Left lung (tissue), 4 donors: ENCODE measurements at regions not wholly inside any gene's neighbourhood (a gene's known extent, or its start where the extent isn't known, plus 50 kb on each side); places are given as distances from the start of the nearest gene placed in this dataset.
A peak's percentile ranks its signal among the peaks of the same experiment; 100 is the strongest.

Experiments
- ATAC-seq: fragments of 200-7000 bp; cut with Tn5 transposase; one replicate; pipeline ENCODE4 v1.9.1; 2020; ENCODE audit warnings: moderate library complexity
- DNase-seq, 4 donors: peaks; one replicate each; pipeline ENCODE4 v3.0.0-alpha.2; 2013 to 2020
- H3K27ac ChIP-seq, 2 donors: fragments of 200-600 bp; sonication (generic) in 1 of 2; one replicate each; pipeline versions ENCODE4 v1.5.0 to v1.8.0; 2020 to 2021
- H3K27me3 ChIP-seq, 2 donors: fragments of 200-600 bp; sonication (generic) in 1 of 2; one replicate each; pipeline versions ENCODE4 v1.5.0 to v1.8.0; 2020 to 2021
- H3K36me3 ChIP-seq, 2 donors: fragments of 200-600 bp; sonication (generic) in 1 of 2; one replicate each; pipeline versions ENCODE4 v1.5.0 to v1.8.0; 2020 to 2021
- H3K4me1 ChIP-seq, 2 donors: fragments of 200-600 bp; one replicate each; pipeline ENCODE4 v1.8.0; 2021
- H3K4me3 ChIP-seq, 2 donors: fragments of 200-600 bp; sonication (generic) in 1 of 2; one replicate each; pipeline versions ENCODE4 v1.5.0 to v1.8.0; 2020 to 2021; ENCODE audit warnings: mild to moderate bottlenecking in 1 of 2
- H3K9me3 ChIP-seq, 2 donors: fragments of 200-600 bp; sonication (generic) in 1 of 2; one replicate each; pipeline versions ENCODE4 v1.5.0 to v1.8.0; 2020 to 2021
- intact Hi-C, 2 donors: fragments of 100-400 bp; cut with DNase I; formaldehyde crosslinking; loops; one replicate each; pipeline versions ENCODE4 v1.11.2 to v1.14.2; 2022
- TF ChIP-seq, protein P1 (sequence below), 2 donors: fragments of 200-600 bp; sonication (generic) in 1 of 2; IDR thresholded peaks; one replicate each; pipeline versions ENCODE4 v1.5.0 to v1.8.0; 2021; ENCODE audit warnings: antibody characterized with exemption in 2 of 2
- donor health status: DM: no; HTN: yes; CAD: no.
- donor health status: DM: no; HTN: no; CAD: no.

GRCh38 chr20:56158489-56158888 lies 90.0 kb upstream of the MC3R start:
- Histone ChIP-seq H3K4me3 (no peak overlapping the region), H3K27me3 (peaks cover 0 to 7% of the 10 kb centered on the region in 2 donors), H3K9me3 (no peaks in the 10 kb centered on the region), H3K4me1 (no peaks in the 10 kb centered on the region), H3K27ac (no peak overlapping the region), H3K36me3 (no peaks in the 10 kb centered on the region)
- TF ChIP-seq, protein P1, sequence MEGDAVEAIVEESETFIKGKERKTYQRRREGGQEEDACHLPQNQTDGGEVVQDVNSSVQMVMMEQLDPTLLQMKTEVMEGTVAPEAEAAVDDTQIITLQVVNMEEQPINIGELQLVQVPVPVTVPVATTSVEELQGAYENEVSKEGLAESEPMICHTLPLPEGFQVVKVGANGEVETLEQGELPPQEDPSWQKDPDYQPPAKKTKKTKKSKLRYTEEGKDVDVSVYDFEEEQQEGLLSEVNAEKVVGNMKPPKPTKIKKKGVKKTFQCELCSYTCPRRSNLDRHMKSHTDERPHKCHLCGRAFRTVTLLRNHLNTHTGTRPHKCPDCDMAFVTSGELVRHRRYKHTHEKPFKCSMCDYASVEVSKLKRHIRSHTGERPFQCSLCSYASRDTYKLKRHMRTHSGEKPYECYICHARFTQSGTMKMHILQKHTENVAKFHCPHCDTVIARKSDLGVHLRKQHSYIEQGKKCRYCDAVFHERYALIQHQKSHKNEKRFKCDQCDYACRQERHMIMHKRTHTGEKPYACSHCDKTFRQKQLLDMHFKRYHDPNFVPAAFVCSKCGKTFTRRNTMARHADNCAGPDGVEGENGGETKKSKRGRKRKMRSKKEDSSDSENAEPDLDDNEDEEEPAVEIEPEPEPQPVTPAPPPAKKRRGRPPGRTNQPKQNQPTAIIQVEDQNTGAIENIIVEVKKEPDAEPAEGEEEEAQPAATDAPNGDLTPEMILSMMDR (IDR thresholded peaks at IDR 0.05), result no peak
- intact Hi-C loops, result no loop called here
- ATAC-seq (no peak), DNase-seq (no peak)

DNA sequence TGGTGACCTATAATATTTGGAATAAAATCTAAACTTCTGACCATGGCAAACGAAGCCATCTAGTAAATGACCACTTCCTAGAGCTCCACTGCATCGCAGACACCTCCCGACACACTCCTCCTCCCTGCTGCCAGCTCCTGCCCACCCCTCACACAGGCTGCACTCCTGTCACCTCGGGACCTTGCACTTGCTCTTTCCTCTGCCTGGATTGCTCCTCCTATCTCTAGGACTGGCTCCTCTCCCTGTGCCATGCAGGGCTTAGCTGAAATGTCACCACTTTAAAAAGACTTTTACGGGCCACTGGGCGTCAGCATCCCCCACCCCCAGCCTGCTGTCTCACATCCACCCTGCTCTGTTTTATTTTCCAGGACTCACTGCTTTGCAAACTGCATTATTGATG lies 87.6 kb upstream of the MC3R start:
- H3K36me3 ChIP-seq, result no peaks in the 10 kb centered on the region
- no peak overlapping the region for H3K4me3 ChIP-seq
- TF ChIP-seq, protein P1 (IDR thresholded peaks at IDR 0.05), result no peak
- H3K27ac ChIP-seq, result no peak overlapping the region
- peaks cover 0 to 7% of the 10 kb centered on the region in 2 donors for H3K27me3 ChIP-seq
- H3K9me3 ChIP-seq, result no peaks in the 10 kb centered on the region
- H3K4me1 ChIP-seq, result no peaks in the 10 kb centered on the region
- intact Hi-C loops, result no loop called here
- ATAC-seq (no peak), DNase-seq (no peak)

- H3K4me1 ChIP-seq, result no peaks in the 10 kb centered on the region
- no peaks in the 10 kb centered on the region for H3K9me3 ChIP-seq
- intact Hi-C loops, result no loop called here
- H3K27me3 ChIP-seq, result peaks cover 0 to 10% of the 10 kb centered on the region in 2 donors
- DNase-seq (no peak), ATAC-seq (no peak)
- no peaks in the 10 kb centered on the region for H3K36me3 ChIP-seq
- H3K27ac ChIP-seq, result no peak overlapping the region
- H3K4me3 ChIP-seq, result no peak overlapping the region
- TF ChIP-seq, protein P1 (IDR thresholded peaks at IDR 0.05), result no peak
Observed at GRCh38 chr20:56163806-56164205, 84.7 kb upstream of the MC3R start.

GRCh38 chr20:56166781-56167465 lies 81.6 kb upstream of the MC3R start:
- Histone ChIP-seq H3K36me3 (no peaks in the 10 kb centered on the region), H3K27me3 (peaks cover 0 to 16% of the 10 kb centered on the region in 2 donors), H3K9me3 (no peaks in the 10 kb centered on the region), H3K4me3 (no peak overlapping the region), H3K4me1 (no peaks in the 10 kb centered on the region), H3K27ac (no peak overlapping the region)
- intact Hi-C loops, result no loop called here
- TF ChIP-seq, protein P1 (IDR thresholded peaks at IDR 0.05), result no peak
- DNase-seq, result peak in 1 of 4 donors; percentile 30
- peak; percentile 48 for ATAC-seq

- no peak overlapping the region for H3K4me3 ChIP-seq
- no peaks in the 10 kb centered on the region for H3K9me3 ChIP-seq
- no peak overlapping the region for H3K27ac ChIP-seq
- TF ChIP-seq, protein P1 (IDR thresholded peaks at IDR 0.05), result peak in 1 of 2 donors; percentile 14
- no peaks in the 10 kb centered on the region for H3K4me1 ChIP-seq
- DNase-seq (peak in 1 of 4 donors; percentile 44), ATAC-seq (peak; percentile 81)
- no peaks in the 10 kb centered on the region for H3K36me3 ChIP-seq
- peaks cover 0 to 29% of the 10 kb centered on the region in 2 donors for H3K27me3 ChIP-seq
- intact Hi-C loops, result no loop called here
Observed at GRCh38 chr20:56171087-56172012, 77.2 kb upstream of the MC3R start.
